GM12873 (cell line): ENCODE measurements at regions not wholly inside any gene's neighbourhood (a gene's known extent, or its start where the extent isn't known, plus 50 kb on each side); places are given as distances from the start of the nearest gene placed in this dataset.

Source experiments
- CTCF ChIP-seq: IDR thresholded peaks from 2 replicates; pipeline ENCODE4 v1.5.1; 2012; ENCODE audit warnings: low read depth, mild to moderate bottlenecking, moderate library complexity, low read length, control low read depth; ENCODE audit not compliant: insufficient read depth; ENCODE audit errors: missing control alignments

DNA sequence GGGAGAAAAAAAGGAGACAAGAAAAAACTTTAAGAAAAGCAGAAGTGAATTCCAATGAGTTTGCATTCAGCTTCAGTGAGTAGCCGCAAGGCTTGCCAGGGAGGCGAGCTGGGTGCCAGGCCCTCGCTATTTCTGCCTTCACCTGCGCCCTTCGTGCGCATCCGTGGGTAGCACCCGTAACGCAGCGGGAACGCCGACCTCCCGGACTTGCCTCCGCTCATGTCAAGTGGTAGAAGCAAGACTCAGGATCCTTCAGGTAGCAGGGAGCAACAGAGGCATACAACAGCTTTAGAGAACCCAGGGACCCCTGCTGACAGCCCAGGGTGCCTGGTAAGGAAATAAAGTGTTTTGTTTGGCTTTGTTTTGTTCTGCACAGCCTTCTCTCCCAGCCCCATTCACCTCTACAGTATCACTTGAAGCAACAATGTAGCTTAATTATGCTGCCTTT is 140.0 kb upstream of the BCOR start:
- no peak for TF ChIP-seq CTCF

GRCh38 chrX:40230646-40231045 is 132.9 kb upstream of the BCOR start:
- no peak for TF ChIP-seq CTCF

- TF ChIP-seq CTCF: no peak
These were observed 129.4 kb upstream of the BCOR start for GRCh38 chrX:40227125-40227524.

GRCh38 chrX:40224658-40225057 is 126.9 kb upstream of the BCOR start:
- no peak for TF ChIP-seq CTCF

DNA sequence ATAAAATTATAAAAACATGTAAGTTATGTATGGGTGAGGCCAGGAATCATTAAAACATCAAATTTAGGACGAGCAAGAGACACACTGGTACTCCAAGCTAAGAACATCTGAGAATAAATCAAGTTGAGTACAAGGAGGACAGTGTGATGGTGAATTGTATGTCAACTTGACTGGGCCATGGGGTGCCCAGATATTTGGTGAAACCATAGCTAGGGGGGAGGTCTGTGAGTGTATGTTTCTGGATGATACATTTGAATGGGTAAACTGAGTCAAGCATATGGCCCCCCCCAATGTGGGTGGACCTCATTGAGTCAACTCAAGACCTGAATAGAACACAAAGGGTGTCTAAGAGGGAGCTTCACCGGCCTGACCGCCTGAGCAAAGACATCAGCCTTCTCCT is 115.3 kb upstream of the BCOR start:
- no peak for TF ChIP-seq CTCF

- TF ChIP-seq CTCF: no peak
These were observed 112.3 kb upstream of the BCOR start for GRCh38 chrX:40209951-40210617.

DNA sequence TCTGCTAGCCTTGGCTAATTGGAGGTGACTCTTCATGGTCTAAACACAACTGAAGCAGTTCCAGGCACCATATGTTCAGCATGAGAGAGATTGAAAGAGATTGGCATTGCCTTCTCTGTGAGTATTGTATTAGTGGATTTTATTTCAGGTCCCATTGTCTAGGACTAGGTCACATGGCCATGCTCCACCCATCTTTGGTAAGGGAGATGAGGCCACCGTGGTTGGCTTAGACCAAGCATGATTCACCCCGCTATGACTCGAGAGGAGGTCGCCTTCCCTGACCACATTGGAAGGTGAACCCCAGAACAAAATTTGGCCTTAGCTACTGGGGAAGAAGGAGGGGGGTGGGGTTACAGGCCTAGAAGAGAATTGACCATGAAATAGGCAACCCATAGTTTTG is 109.9 kb upstream of the BCOR start:
- TF ChIP-seq CTCF: no peak
